ENCODE measurements at regions not wholly inside any gene's neighbourhood (a gene's known extent, or its start where the extent isn't known, plus 50 kb on each side); places are given as distances from the start of the nearest gene placed in this dataset.

DNA sequence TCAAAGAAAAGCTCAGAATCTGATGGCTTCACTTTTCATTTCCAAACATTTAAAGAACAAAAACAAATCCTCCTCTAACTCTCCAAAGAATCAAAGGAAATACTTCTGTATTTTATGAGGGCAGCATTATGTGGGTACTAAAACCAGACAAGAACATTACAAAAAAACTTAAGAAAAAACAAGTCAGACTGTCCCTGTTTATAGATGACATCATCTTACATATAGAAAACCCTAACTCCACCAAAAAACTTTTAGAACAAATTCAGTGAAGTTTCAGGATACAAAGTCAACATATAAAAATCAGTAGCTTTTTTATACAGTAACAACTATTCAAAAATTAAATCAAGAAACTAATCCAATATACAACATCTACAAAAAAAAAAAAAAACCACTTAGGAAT, 136.2 kb downstream of the PJA2 start:
- Histone ChIP-seq H3K18ac (ENCODE audit: low read length) (no peak overlapping the region), H3K9ac (ENCODE audit: low read length) (no peak overlapping the region), H3K4me3 (ENCODE audit: low read depth, low read length) (no peak overlapping the region), H2BK120ac (ENCODE audit: insufficient read depth, low read length, poor library complexity) (no peak overlapping the region), H4K12ac (ENCODE audit: low read depth, low read length) (no peak overlapping the region), H3K79me1 (ENCODE audit: low read length) (no peaks in the 10 kb centered on the region), H3K36me3 (ENCODE audit: control insufficient read depth in 1 of 2, insufficient read depth in 2 of 2, low read length in 2 of 2) (no peaks in the 10 kb centered on the region), H3K9me3 (ENCODE audit: insufficient read depth, low read depth, low read length) (no peaks in the 10 kb centered on the region), H3K4ac (ENCODE audit: low read depth, low read length) (no peak overlapping the region), H3K23ac (ENCODE audit: low read length) (no peak overlapping the region), H3K27me3 (ENCODE audit: insufficient read depth, low read length) (no peaks in the 10 kb centered on the region), H3K4me2 (ENCODE audit: low read length) (no peak overlapping the region), H2BK5ac (ENCODE audit: low read depth, low read length, poor library complexity) (no peak overlapping the region), H4K8ac (ENCODE audit: low read depth, low read length) (no peak overlapping the region), H3K14ac (ENCODE audit: low read length) (no peak overlapping the region), H3K27ac (ENCODE audit: low read depth, low read length) (no peak overlapping the region), H4K91ac (ENCODE audit: low read depth, low read length) (no peak overlapping the region), H3K79me2 (ENCODE audit: control insufficient read depth, insufficient read depth, low read length, poor library complexity) (no peaks in the 10 kb centered on the region), H2AFZ (ENCODE audit: insufficient read depth, low read length, poor library complexity) (no peak overlapping the region), H2AK5ac (ENCODE audit: low read length) (no peak overlapping the region), H2BK12ac (ENCODE audit: low read length) (no peak overlapping the region), H3K4me1 (ENCODE audit: control insufficient read depth in 1 of 2, insufficient read depth in 2 of 2, low read length in 2 of 2) (no peaks in the 10 kb centered on the region)
- no peak for DNase-seq

DNA sequence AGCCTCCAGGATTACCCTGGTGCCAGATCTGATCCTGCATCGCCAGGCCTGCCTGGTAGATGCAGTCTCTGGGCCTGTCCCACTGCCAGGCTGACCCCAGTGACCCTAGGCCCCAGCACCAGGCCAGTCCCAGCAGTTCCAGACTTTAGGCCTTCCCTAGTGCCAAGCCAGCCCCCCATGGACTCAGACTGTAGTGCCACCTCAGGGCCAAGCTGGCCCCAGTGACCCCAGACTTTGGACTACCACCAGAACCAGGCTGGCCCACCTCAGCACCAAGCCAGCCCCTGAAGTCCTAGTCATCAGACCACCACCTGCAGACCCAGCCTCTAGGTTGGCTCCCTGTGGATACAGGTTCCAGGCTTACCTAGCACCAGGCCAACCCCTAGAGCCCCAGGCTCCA, 142.5 kb downstream of the PJA2 start:
- Histone ChIP-seq H3K27ac (ENCODE audit: low read depth, low read length) (no peak overlapping the region), H2AK5ac (ENCODE audit: low read length) (no peak overlapping the region)
- WGBS (ENCODE audit: extremely low coverage, insufficient coverage, insufficient read length), result no CpG with 5 or more reads among the region's 1 CpG

DNA sequence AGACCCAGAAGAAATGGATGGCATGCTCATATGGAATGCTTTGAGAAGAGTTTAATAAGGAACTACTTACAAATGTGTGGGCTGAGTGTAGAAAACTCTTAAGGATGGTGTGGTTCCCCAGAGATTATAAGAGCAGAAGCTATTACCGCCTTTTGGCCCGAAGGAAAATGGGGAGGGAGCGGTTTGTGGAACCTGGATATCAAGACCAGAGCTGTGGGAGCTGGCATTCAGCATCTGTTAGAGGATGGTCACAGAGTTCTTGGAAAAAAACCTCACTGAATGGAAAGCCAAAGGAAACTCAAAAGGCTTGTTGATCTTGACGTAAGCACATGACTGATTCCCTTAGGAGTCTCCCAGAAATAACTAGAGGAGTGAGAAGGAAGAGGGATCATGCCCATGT, 151.0 kb downstream of the PJA2 start:
- Histone ChIP-seq H3K27ac (ENCODE audit: low read depth, low read length) (no peak overlapping the region), H2AFZ (ENCODE audit: insufficient read depth, low read length, poor library complexity) (no peak overlapping the region), H3K18ac (ENCODE audit: low read length) (no peak overlapping the region), H2BK120ac (ENCODE audit: insufficient read depth, low read length, poor library complexity) (no peak overlapping the region), H4K12ac (ENCODE audit: low read depth, low read length) (no peak overlapping the region), H2BK5ac (ENCODE audit: low read depth, low read length, poor library complexity) (no peak overlapping the region), H3K36me3 (ENCODE audit: control insufficient read depth in 1 of 2, insufficient read depth in 2 of 2, low read length in 2 of 2) (no peaks in the 10 kb centered on the region), H4K8ac (ENCODE audit: low read depth, low read length) (no peak overlapping the region), H3K9me3 (ENCODE audit: insufficient read depth, low read depth, low read length) (no peaks in the 10 kb centered on the region), H3K9ac (ENCODE audit: low read length) (no peak overlapping the region), H3K14ac (ENCODE audit: low read length) (no peak overlapping the region), H3K27me3 (ENCODE audit: insufficient read depth, low read length) (no peaks in the 10 kb centered on the region), H2BK12ac (ENCODE audit: low read length) (no peak overlapping the region), H3K4ac (ENCODE audit: low read depth, low read length) (no peak overlapping the region), H3K23ac (ENCODE audit: low read length) (no peak overlapping the region), H4K91ac (ENCODE audit: low read depth, low read length) (no peak overlapping the region), H3K4me2 (ENCODE audit: low read length) (no peak overlapping the region), H3K79me2 (ENCODE audit: control insufficient read depth, insufficient read depth, low read length, poor library complexity) (no peaks in the 10 kb centered on the region), H2AK5ac (ENCODE audit: low read length) (no peak overlapping the region), H3K79me1 (ENCODE audit: low read length) (no peaks in the 10 kb centered on the region), H3K4me1 (ENCODE audit: control insufficient read depth in 1 of 2, insufficient read depth in 2 of 2, low read length in 2 of 2) (peaks cover 0 to 4% of the 10 kb centered on the region in 2 experiments), H3K4me3 (ENCODE audit: low read depth, low read length) (no peak overlapping the region)
- WGBS (ENCODE audit: extremely low coverage, insufficient coverage, insufficient read length), result no CpG with 5 or more reads among the region's 4 CpGs
- DNase-seq, result no peak

More for the DNA sequence above, 142.5 kb downstream of the PJA2 start:
- Histone ChIP-seq H3K9ac (ENCODE audit: low read length) (no peak overlapping the region), H4K8ac (ENCODE audit: low read depth, low read length) (no peak overlapping the region), H2AFZ (ENCODE audit: insufficient read depth, low read length, poor library complexity) (no peak overlapping the region), H3K4me2 (ENCODE audit: low read length) (no peak overlapping the region), H2BK120ac (ENCODE audit: insufficient read depth, low read length, poor library complexity) (no peak overlapping the region), H3K14ac (ENCODE audit: low read length) (no peak overlapping the region), H3K4me3 (ENCODE audit: low read depth, low read length) (no peak overlapping the region), H3K18ac (ENCODE audit: low read length) (no peak overlapping the region), H3K9me3 (ENCODE audit: insufficient read depth, low read depth, low read length) (no peaks in the 10 kb centered on the region), H3K23ac (ENCODE audit: low read length) (no peak overlapping the region), H4K12ac (ENCODE audit: low read depth, low read length) (no peak overlapping the region), H3K27me3 (ENCODE audit: insufficient read depth, low read length) (no peaks in the 10 kb centered on the region), H2BK12ac (ENCODE audit: low read length) (no peak overlapping the region), H2BK5ac (ENCODE audit: low read depth, low read length, poor library complexity) (no peak overlapping the region), H4K91ac (ENCODE audit: low read depth, low read length) (no peak overlapping the region), H3K4ac (ENCODE audit: low read depth, low read length) (no peak overlapping the region), H3K79me1 (ENCODE audit: low read length) (no peaks in the 10 kb centered on the region), H3K79me2 (ENCODE audit: control insufficient read depth, insufficient read depth, low read length, poor library complexity) (peaks cover 2% of the 10 kb centered on the region), H3K36me3 (ENCODE audit: control insufficient read depth in 1 of 2, insufficient read depth in 2 of 2, low read length in 2 of 2) (no peaks in the 10 kb centered on the region), H3K4me1 (ENCODE audit: control insufficient read depth in 1 of 2, insufficient read depth in 2 of 2, low read length in 2 of 2) (no peaks in the 10 kb centered on the region)
- DNase-seq, result no peak

DNA sequence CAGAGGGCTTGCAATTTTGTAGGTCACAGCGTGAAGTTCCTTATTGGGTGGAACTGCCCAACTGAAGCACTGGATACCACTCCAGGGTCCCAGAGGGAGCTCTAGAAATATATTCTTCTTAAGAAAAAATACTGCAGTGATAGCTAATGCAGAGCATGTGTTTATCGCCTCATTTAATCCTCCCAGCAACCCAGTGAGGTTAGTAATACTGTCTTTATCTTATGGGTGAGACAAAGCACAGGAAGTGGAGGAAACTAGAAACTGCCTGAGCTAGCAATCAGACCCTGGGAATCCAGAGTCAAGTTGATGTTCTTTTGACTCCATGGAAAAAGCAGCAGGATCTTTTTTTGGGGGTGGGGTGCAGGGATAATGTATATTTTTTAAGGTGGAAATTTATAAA, 153.3 kb downstream of the PJA2 start:
- Histone ChIP-seq H4K12ac (ENCODE audit: low read depth, low read length) (no peak overlapping the region), H3K4me3 (ENCODE audit: low read depth, low read length) (no peak overlapping the region), H3K4me1 (ENCODE audit: control insufficient read depth in 1 of 2, insufficient read depth in 2 of 2, low read length in 2 of 2) (peaks cover 4 to 6% of the 10 kb centered on the region in 2 experiments), H4K8ac (ENCODE audit: low read depth, low read length) (no peak overlapping the region), H2AFZ (ENCODE audit: insufficient read depth, low read length, poor library complexity) (no peak overlapping the region), H3K36me3 (ENCODE audit: control insufficient read depth in 1 of 2, insufficient read depth in 2 of 2, low read length in 2 of 2) (no peaks in the 10 kb centered on the region), H3K9me3 (ENCODE audit: insufficient read depth, low read depth, low read length) (no peaks in the 10 kb centered on the region), H3K79me1 (ENCODE audit: low read length) (no peaks in the 10 kb centered on the region), H3K18ac (ENCODE audit: low read length) (no peak overlapping the region), H2BK120ac (ENCODE audit: insufficient read depth, low read length, poor library complexity) (no peak overlapping the region), H2BK5ac (ENCODE audit: low read depth, low read length, poor library complexity) (no peak overlapping the region), H3K27ac (ENCODE audit: low read depth, low read length) (no peak overlapping the region), H4K91ac (ENCODE audit: low read depth, low read length) (no peak overlapping the region), H3K79me2 (ENCODE audit: control insufficient read depth, insufficient read depth, low read length, poor library complexity) (no peaks in the 10 kb centered on the region), H2BK12ac (ENCODE audit: low read length) (no peak overlapping the region), H3K23ac (ENCODE audit: low read length) (no peak overlapping the region), H3K4ac (ENCODE audit: low read depth, low read length) (no peak overlapping the region), H2AK5ac (ENCODE audit: low read length) (no peak overlapping the region), H3K14ac (ENCODE audit: low read length) (no peak overlapping the region), H3K27me3 (ENCODE audit: insufficient read depth, low read length) (no peaks in the 10 kb centered on the region), H3K4me2 (ENCODE audit: low read length) (no peak overlapping the region), H3K9ac (ENCODE audit: low read length) (no peak overlapping the region)
- no peak for DNase-seq
- no CpG with 5 or more reads among the region's 2 CpGs for WGBS (ENCODE audit: extremely low coverage, insufficient coverage, insufficient read length)
